GM12873 (cell line): ENCODE measurements at regions not wholly inside any gene's neighbourhood (a gene's known extent, or its start where the extent isn't known, plus 50 kb on each side); places are given as distances from the start of the nearest gene placed in this dataset.

Experiments used
- CTCF ChIP-seq: IDR thresholded peaks from 2 replicates; pipeline ENCODE4 v1.5.1; 2012; ENCODE audit warnings: low read depth, mild to moderate bottlenecking, moderate library complexity, low read length, control low read depth; ENCODE audit not compliant: insufficient read depth; ENCODE audit errors: missing control alignments

GRCh38 chr3:56876916-56877315 lies 75.2 kb upstream of the ARHGEF3 start:
- no peak for TF ChIP-seq CTCF

GRCh38 chr3:56874269-56874668 lies 72.5 kb upstream of the ARHGEF3 start:
- TF ChIP-seq CTCF: no peak

DNA sequence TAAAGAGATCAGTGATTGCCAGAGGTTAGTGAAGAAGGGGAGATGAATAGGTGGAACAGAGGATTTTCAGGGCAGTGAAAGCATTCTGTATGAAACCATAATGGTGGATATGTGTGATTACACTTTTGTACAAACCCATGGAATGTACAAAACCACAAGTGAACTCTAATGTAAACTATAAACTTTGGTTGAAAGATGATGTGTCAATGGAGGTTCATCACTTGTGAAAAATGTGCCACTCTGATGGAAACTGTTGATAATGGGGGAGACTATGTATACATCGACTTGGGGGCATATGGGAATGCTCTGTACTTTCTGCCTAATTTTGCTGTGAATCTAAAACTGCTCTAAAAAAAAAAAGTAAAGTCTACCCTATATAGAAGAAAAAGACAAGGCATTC lies 68.7 kb upstream of the ARHGEF3 start:
- TF ChIP-seq CTCF: no peak

GRCh38 chr3:56869157-56869889 lies 67.6 kb upstream of the ARHGEF3 start:
- no peak for TF ChIP-seq CTCF

DNA sequence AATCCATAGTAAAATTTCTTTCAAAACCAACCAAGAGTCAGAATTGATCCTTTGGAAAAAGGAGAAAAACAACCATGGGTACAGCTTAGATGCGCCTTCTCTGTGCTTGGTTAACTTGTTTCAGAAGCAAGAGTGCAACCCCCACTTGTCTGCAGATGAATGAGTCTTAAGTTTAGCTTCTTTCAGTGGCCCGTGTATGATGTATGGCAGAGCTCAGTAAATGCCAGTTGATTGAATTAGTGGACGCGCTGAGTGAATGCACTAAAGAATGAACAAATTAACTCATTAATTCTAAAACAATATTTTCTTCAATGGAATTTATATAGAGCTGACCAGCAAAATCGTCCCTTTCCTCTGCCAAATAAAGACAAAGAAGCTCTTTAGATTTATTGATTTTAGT lies 67.0 kb upstream of the ARHGEF3 start:
- no peak for TF ChIP-seq CTCF

GRCh38 chr3:56867671-56868070 lies 65.9 kb upstream of the ARHGEF3 start:
- TF ChIP-seq CTCF: no peak

DNA sequence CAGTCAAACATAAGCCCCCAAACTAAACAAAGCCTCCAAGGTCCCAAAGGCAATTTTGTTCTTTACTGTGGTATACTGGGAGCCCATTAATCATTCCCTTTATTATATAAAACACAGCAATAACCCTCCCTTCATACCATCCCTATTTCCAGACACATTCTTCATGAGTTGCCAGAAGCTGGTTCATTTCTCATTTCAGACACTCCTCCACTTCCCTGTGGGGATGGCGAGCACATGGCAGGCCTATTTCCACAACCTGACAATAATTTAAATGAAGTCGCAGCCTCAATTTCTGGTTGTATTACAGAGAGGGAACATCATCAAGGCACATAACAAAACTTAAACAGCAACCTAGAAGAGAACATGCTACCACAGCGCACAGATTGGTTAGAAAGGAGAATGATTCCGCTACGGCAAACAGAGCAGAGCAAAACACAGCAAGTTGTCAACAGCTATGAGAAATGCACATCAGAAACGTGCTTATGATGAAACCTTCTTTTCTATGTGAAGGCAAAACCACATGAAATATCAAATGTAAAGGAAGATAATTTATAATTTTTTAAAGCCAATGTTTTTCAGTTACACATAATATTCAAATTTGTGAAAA lies 63.3 kb upstream of the ARHGEF3 start:
- no peak for TF ChIP-seq CTCF
